Astrocyte of the hippocampus (primary cell): ENCODE measurements at regions not wholly inside any gene's neighbourhood (a gene's known extent, or its start where the extent isn't known, plus 50 kb on each side); places are given as distances from the start of the nearest gene placed in this dataset.

Source experiments
- DNase-seq: peaks from one replicate; pipeline ENCODE4 v3.0.0; 2011; ENCODE audit warnings: low read depth, low spot score

GRCh38 chr2:71872466-71873051 lies 275.1 kb downstream of the CYP26B1 start:
- no peak for DNase-seq

DNA sequence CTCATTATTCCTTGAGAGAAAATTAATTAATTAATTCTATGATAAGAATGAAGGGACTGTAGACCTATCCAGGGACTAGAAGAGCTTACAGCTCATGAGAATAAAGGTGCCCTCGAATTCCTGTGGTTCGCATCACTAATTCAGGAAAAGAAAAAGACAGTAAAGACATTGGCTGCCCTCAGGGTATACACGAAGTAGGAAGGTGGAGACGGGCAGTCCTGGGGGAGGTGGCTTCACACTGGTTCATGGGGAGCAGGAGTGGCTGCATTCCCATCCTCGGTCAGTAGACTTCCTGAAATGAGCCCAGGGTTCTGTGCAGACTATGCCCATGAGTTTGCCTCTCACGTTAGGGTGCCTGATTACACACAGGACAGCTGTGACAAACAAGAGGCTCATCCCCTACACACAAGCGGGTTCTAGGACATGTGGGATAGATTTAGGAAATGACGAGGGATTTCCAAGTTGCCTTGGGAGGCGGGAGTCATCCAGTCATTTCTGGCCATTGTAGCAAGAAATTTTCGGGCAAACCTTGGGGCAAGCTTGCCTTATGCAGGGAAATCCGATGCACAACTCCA lies 282.2 kb downstream of the CYP26B1 start:
- no peak for DNase-seq

DNA sequence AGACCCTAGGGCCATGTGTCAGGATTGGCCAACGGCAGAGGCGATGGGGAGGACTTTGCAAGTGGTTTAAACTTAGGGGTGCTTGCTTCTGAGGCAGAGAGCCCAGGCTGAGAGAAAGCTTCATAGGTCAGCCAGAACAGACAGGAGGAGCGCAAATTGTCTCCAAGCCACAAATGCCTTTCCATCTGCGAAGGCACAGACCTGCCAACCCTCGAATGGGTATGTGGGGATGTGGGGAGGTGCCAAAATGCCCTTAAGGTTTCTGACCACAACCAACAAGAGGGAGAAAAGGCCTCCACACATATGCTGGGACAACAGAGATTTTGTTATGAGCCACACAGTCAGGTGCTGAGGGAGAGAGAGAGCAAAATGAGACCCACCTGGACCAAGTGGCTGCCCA lies 283.6 kb downstream of the CYP26B1 start:
- DNase-seq: no peak

DNA sequence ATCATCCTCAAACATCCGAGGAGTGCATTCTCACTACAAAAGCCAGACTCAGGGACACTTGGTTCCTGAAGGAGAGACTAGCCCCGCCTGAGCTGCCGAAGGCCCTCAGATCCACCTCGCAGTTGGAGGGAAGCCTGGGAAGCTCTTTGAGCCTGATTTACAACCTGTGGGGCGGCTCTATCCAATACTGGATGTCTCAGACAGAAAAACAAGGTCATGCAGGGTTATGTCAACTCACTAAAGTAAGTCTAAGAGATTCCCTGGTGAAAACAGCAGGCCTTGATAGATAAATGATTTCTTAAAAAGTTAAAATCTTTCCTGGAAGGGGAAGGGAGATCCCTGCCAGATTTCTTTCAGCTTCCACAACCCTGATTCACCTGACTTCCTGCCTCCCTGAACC lies 284.3 kb downstream of the CYP26B1 start:
- no peak for DNase-seq

DNA sequence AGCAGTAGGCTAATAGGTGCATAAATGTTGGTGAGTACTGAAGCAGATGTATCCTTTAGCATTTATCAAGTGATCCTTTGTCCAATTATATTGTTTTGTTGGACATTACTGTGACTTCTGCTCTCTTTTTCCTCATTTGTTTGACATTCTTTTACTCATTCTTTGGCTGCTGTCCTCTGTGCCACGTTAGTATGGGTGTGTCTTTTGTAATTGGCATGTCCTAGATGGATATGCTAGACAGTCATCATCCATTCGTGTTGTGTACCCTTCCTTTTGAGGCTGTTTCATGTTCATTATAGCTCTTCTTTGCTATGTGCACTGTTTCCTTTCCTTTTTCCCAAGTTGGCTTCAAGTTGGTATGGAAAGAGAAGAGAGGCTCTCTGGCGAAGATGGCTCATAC lies 284.7 kb downstream of the CYP26B1 start:
- DNase-seq: no peak

GRCh38 chr2:71861186-71862160 lies 286.2 kb downstream of the CYP26B1 start:
- no peak for DNase-seq

DNA sequence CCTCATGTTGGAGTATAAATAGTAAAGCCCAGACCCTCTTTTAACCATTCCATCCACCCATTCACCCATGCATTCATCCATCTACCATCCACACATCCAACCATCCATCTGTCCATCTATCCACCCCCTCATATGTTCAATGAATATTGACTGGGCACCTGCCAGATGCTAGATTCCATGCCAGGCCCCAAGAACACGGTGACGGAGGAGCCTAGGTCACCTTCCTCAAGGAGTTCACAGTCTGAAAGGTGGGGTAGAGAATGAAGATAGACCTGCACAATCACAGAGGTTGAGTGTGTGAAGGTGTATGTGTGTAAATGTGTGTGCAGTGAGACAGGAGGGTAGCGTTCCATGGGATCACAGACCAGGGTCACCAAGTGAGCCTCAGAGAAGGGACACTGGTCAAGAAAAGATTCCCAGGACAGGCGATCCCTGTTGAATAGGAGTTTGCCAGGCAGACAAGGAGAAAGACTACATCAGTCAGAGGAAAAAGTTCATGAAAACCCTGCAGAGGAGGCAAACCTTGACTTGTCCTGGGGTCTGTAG lies 287.2 kb downstream of the CYP26B1 start:
- DNase-seq: no peak

GRCh38 chr2:71859211-71859847 lies 288.3 kb downstream of the CYP26B1 start:
- no peak for DNase-seq

GRCh38 chr2:71858071-71858470 lies 289.6 kb downstream of the CYP26B1 start:
- DNase-seq: no peak

GRCh38 chr2:71857636-71858035 lies 290.0 kb downstream of the CYP26B1 start:
- no peak for DNase-seq

- peak; percentile 56 for DNase-seq
These were observed 290.7 kb downstream of the CYP26B1 start for GRCh38 chr2:71856773-71857525.

- no peak for DNase-seq
These were observed 293.8 kb downstream of the CYP26B1 start for GRCh38 chr2:71853858-71854257.

- peak; percentile 37 for DNase-seq
These were observed 295.4 kb downstream of the CYP26B1 start for GRCh38 chr2:71852141-71852711.

- no peak for DNase-seq
These were observed 296.4 kb downstream of the CYP26B1 start for GRCh38 chr2:71851094-71851750.

- DNase-seq: no peak
These were observed 297.3 kb downstream of the CYP26B1 start for GRCh38 chr2:71850306-71850801.

DNA sequence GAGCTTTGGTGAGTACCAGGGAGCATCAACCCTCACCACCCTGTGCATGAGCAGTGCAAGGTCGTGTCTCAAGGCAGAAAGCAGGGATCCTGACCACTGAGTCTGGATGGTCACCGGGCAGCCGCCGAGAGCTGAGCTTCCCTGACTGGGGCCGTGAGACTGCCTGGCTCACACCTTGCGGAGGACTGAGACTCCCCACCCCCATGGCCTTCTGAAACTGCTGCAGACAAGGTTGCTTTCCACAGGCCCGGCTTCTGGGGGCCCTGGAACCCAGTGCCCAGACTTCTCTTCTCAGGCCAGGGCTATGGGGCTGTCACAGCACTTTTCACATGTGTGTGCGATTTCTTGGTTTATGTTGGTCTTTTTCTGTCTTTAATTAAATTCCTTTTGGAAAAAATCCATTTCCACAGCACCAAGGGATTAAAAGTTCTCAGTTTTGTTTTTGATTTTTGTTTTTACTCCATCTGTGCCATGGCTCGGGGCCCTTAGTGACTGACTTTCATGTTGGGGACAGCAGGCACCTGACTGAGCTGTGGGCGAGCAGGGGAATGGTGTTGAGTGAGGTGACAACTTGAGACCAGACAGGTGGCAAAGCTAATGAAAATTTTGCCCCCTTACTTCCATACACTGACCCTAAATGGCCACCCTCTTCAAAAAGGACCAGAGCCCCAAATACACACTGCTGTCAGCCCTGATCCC lies 297.9 kb downstream of the CYP26B1 start:
- DNase-seq: no peak

- no peak for DNase-seq
These were observed 298.6 kb downstream of the CYP26B1 start for GRCh38 chr2:71849111-71849510.

DNA sequence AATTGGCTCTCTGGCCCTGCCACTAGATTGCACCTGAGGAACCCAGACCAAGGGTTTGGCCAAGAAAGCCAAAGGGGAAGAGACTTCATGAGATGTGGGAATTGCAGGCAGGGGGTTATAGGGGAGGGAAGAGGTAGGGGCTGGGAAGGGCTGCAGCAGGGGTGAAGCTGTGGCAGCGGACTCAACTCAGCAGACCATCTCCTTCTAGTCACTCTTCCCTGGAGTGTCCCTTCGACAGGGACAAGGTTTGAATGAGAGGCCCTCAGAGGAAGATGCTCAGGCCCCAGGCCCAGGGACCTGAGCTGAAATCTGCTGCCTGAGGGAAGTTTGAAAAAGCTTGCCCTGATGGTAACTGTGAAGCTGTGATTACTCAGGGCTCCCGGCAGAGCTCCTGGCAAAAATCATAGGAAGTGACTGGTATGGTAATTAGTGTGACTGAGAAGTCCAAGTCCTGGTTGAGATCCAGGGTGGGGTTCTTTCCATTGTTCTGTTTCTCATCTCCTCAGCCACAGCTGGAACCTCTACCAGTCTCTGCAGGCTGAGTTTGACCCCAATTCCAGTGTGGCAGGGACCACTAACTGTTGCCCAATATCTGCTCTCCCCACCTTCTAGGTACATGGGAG lies 300.9 kb downstream of the CYP26B1 start:
- peak; percentile 33 for DNase-seq

DNA sequence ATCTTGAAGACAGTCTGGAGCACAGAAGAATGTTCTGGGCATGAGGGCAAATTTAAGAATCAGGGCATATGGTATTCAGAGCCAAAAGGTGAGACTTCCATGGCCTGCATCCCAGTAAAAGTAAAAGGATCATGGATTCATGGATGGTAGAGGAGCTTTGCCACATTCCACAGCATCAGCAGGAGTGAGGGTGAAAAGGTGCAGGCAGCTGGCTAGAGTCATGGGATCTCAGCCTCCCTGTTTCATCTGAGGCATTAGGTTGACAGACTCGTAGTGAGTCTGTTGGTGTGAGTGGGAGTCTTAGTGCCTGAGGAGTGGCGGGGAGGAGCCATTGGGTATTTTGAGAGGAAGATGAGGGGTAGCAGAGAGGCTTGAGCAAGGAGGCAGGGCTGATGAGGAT lies 301.6 kb downstream of the CYP26B1 start:
- DNase-seq: no peak
